ENCODE measurements at regions not wholly inside any gene's neighbourhood (a gene's known extent, or its start where the extent isn't known, plus 50 kb on each side); places are given as distances from the start of the nearest gene placed in this dataset.
A peak's percentile ranks its signal among the peaks of the same experiment; 100 is the strongest.

GRCh38 chr9:113724202-113724601 is 151.9 kb upstream of the ZNF618 start:
- H3K27me3 ChIP-seq = no peaks in the 10 kb centered on the region
- H3K4me1 ChIP-seq = no peaks in the 10 kb centered on the region
- no peak overlapping the region for H3K27ac ChIP-seq
- H3K4me3 ChIP-seq = no peak overlapping the region
- no peaks in the 10 kb centered on the region for H3K9me3 ChIP-seq
- no peak overlapping the region for H3K9ac ChIP-seq (ENCODE audit: low read depth in 2 of 2, low read length in 2 of 2)
- H3K36me3 ChIP-seq = no peaks in the 10 kb centered on the region
- TF ChIP-seq, protein P1, sequence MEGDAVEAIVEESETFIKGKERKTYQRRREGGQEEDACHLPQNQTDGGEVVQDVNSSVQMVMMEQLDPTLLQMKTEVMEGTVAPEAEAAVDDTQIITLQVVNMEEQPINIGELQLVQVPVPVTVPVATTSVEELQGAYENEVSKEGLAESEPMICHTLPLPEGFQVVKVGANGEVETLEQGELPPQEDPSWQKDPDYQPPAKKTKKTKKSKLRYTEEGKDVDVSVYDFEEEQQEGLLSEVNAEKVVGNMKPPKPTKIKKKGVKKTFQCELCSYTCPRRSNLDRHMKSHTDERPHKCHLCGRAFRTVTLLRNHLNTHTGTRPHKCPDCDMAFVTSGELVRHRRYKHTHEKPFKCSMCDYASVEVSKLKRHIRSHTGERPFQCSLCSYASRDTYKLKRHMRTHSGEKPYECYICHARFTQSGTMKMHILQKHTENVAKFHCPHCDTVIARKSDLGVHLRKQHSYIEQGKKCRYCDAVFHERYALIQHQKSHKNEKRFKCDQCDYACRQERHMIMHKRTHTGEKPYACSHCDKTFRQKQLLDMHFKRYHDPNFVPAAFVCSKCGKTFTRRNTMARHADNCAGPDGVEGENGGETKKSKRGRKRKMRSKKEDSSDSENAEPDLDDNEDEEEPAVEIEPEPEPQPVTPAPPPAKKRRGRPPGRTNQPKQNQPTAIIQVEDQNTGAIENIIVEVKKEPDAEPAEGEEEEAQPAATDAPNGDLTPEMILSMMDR (IDR thresholded peaks at IDR 0.05) = no peak
- DNase-seq = no peak
- intact Hi-C loops (cut with DNase I) = no loop called here

- Histone ChIP-seq H3K4me1 (no peaks in the 10 kb centered on the region), H3K36me3 (no peaks in the 10 kb centered on the region), H3K27me3 (no peaks in the 10 kb centered on the region), H3K4me3 (no peak overlapping the region), H3K9me3 (no peaks in the 10 kb centered on the region), H3K27ac (no peak overlapping the region), H3K9ac (ENCODE audit: low read depth in 2 of 2, low read length in 2 of 2) (no peak overlapping the region)
- DNase-seq = no peak
- intact Hi-C loops (cut with DNase I) = no loop called here
- TF ChIP-seq, protein P1 (IDR thresholded peaks at IDR 0.05) = no peak
Measured at GRCh38 chr9:113728989-113729388, 147.1 kb upstream of the ZNF618 start.

DNA sequence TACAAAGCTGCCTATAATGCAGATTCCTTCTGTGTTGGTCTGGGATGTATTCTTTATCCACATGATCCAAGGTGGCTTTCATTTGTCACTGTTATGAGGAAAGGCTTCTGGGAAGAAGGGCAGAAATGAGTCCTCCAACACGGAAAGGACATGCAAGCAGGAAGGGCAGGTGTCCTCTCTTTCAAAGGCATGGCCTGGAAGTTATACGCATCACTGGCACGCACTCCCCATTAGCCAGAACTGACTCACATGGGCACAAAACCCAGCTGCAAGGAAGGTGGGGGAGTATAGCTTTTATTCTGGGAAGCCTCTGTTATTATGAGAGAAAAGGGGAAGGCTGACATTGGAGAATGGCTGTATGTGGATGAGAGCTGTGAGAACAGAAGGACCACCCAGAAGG is 141.3 kb upstream of the ZNF618 start:
- Histone ChIP-seq H3K9ac (ENCODE audit: low read depth in 2 of 2, low read length in 2 of 2) (no peak overlapping the region), H3K4me3 (no peak overlapping the region), H3K9me3 (no peaks in the 10 kb centered on the region), H3K27me3 (no peaks in the 10 kb centered on the region), H3K36me3 (no peaks in the 10 kb centered on the region), H3K27ac (no peak overlapping the region), H3K4me1 (no peaks in the 10 kb centered on the region)
- TF ChIP-seq, protein P1 (IDR thresholded peaks at IDR 0.05) = no peak
- no peak for DNase-seq
- intact Hi-C loops (cut with DNase I) = no loop called here

- intact Hi-C loops (cut with DNase I) = no loop called here
- H3K27ac ChIP-seq = no peak overlapping the region
- DNase-seq = peak; percentile 56
- H3K9ac ChIP-seq (ENCODE audit: low read depth in 2 of 2, low read length in 2 of 2) = no peak overlapping the region
- TF ChIP-seq, protein P1 (IDR thresholded peaks at IDR 0.05) = peak; percentile 74
- no peaks in the 10 kb centered on the region for H3K9me3 ChIP-seq
- H3K27me3 ChIP-seq = no peaks in the 10 kb centered on the region
- no peaks in the 10 kb centered on the region for H3K36me3 ChIP-seq
- H3K4me1 ChIP-seq = no peaks in the 10 kb centered on the region
- H3K4me3 ChIP-seq = no peak overlapping the region
Measured at GRCh38 chr9:113737517-113738271, 138.4 kb upstream of the ZNF618 start.

DNA sequence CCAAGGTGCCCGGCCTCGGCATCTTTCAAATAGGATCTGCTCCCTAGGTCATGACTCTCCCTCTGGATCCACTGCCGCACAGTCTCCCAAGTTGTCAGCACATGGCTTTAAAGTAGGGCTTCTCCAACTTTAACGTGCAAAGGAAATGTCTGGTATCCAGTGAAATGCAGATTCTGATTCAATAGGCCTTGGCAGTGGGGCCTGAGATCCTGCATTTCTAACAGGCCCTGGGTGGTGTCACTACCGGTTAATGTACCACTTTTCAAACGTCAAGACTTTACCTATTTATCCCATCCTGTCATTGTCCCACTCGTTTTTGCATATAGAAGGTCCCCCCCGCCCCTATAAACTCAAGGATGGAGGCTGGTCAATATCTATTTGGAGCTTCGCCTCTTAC is 137.6 kb upstream of the ZNF618 start:
- Histone ChIP-seq H3K9me3 (no peaks in the 10 kb centered on the region), H3K9ac (ENCODE audit: low read depth in 2 of 2, low read length in 2 of 2) (no peak overlapping the region), H3K36me3 (no peaks in the 10 kb centered on the region), H3K27me3 (no peaks in the 10 kb centered on the region), H3K4me3 (no peak overlapping the region), H3K27ac (no peak overlapping the region), H3K4me1 (no peaks in the 10 kb centered on the region)
- no peak for DNase-seq
- intact Hi-C loops (cut with DNase I) = no loop called here
- TF ChIP-seq, protein P1 (IDR thresholded peaks at IDR 0.05) = no peak
